Pancreas (tissue), 10 donors: ENCODE measurements at regions not wholly inside any gene's neighbourhood (a gene's known extent, or its start where the extent isn't known, plus 50 kb on each side); places are given as distances from the start of the nearest gene placed in this dataset.
A peak's percentile ranks its signal among the peaks of the same experiment; 100 is the strongest.

Source experiments
- ATAC-seq, 4 donors: fragments of 200-7000 bp; cut with Tn5 transposase; one replicate each; pipeline versions ENCODE4 v1.8.0 to v1.9.1; 2020; ENCODE audit warnings: mild to moderate bottlenecking in 4 of 4, moderate library complexity in 4 of 4
- DNase-seq, 6 donors: peaks; one replicate each; pipeline ENCODE4 v3.0.0-alpha.2; 2020
- FAIRE-seq: peaks from 2 replicates; lab custom pipeline; 2012; peaks lifted over from hg19 to GRCh38; lab: Jason Lieb, UNC
- H3K27ac ChIP-seq, 4 donors: fragments of 200-600 bp; sonication (generic); 1 replicate in 3 of 4; 2 replicates in 1 of 4; pipeline versions ENCODE4 v1.5.0 to v1.8.0; 2020
- H3K27me3 ChIP-seq, 4 donors: fragments of 200-600 bp; one replicate each; pipeline ENCODE4 v1.8.0; 2021
- H3K36me3 ChIP-seq, 3 donors: fragments of 200-600 bp; sonication (generic) in 1 of 3; one replicate each; pipeline versions ENCODE4 v1.5.0 to v1.8.0; 2020 to 2021
- H3K4me1 ChIP-seq, 3 donors: fragments of 200-600 bp; one replicate each; pipeline ENCODE4 v1.8.0; 2021
- H3K4me3 ChIP-seq, 4 donors: fragments of 200-600 bp; sonication (generic) in 2 of 4; one replicate each; pipeline versions ENCODE4 v1.5.0 to v1.8.0; 2020 to 2021
- H3K9me3 ChIP-seq, 4 donors: fragments of 200-600 bp; one replicate each; pipeline ENCODE4 v1.8.0; 2021
- WGBS, 2 donors: extraction: QIAGEN DNeasy Blood & Tissue Kit; methylation state at CpG; one replicate each; pipeline ENCODE4 v1.1.7; 2013; 5-methylcytosine and 5-hydroxymethylcytosine counted together
- intact Hi-C, 3 donors: fragments of 100-400 bp; cut with DNase I; formaldehyde crosslinking; loops; one replicate each; pipeline versions ENCODE4 v1.11.1 to v1.14.2; 2022
- TF ChIP-seq, protein P1 (sequence below), 4 donors: fragments of 200-600 bp; sonication (generic) in 3 of 4; IDR thresholded peaks; one replicate each; pipeline versions ENCODE4 v1.5.0 to v1.8.0; 2021; ENCODE audit warnings: antibody characterized with exemption in 4 of 4
- donor health status: healthy with polysubstance abuse.
- donor health status: DM: no; HTN: no; CAD: no; lungs with moderate emphysema.
- donor health status: DM: no; HTN: no; CAD: no.
- donor health status: control.
- donor health status: control.
- donor health status: Bipolar disorder and iron deficiency.
- donor health status: DM: yes; HTN: yes; CAD: no.
- donor health status: DM: no; HTN: no; CAD: no.
- donor health status: DM: no; HTN: no; CAD: no.
- donor health status: DM: yes; HTN: yes; CAD: no.

- no peak for ATAC-seq
- Histone ChIP-seq H3K27ac (no peak overlapping the region), H3K4me1 (no peaks in the 10 kb centered on the region), H3K9me3 (no peaks in the 10 kb centered on the region), H3K27me3 (no peaks in the 10 kb centered on the region), H3K4me3 (no peak overlapping the region), H3K36me3 (no peaks in the 10 kb centered on the region)
- 60 to 69% methylated on average over 9 of the region's 9 CpGs for WGBS, 2 donors
- FAIRE-seq, result no peak
- TF ChIP-seq, protein P1, sequence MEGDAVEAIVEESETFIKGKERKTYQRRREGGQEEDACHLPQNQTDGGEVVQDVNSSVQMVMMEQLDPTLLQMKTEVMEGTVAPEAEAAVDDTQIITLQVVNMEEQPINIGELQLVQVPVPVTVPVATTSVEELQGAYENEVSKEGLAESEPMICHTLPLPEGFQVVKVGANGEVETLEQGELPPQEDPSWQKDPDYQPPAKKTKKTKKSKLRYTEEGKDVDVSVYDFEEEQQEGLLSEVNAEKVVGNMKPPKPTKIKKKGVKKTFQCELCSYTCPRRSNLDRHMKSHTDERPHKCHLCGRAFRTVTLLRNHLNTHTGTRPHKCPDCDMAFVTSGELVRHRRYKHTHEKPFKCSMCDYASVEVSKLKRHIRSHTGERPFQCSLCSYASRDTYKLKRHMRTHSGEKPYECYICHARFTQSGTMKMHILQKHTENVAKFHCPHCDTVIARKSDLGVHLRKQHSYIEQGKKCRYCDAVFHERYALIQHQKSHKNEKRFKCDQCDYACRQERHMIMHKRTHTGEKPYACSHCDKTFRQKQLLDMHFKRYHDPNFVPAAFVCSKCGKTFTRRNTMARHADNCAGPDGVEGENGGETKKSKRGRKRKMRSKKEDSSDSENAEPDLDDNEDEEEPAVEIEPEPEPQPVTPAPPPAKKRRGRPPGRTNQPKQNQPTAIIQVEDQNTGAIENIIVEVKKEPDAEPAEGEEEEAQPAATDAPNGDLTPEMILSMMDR (IDR thresholded peaks at IDR 0.05), result no peak
- intact Hi-C loops, result no loop called here
- DNase-seq, result no peak
These were observed 71.0 kb upstream of the UNC5C start for GRCh38 chr4:95619525-95620443.

DNA sequence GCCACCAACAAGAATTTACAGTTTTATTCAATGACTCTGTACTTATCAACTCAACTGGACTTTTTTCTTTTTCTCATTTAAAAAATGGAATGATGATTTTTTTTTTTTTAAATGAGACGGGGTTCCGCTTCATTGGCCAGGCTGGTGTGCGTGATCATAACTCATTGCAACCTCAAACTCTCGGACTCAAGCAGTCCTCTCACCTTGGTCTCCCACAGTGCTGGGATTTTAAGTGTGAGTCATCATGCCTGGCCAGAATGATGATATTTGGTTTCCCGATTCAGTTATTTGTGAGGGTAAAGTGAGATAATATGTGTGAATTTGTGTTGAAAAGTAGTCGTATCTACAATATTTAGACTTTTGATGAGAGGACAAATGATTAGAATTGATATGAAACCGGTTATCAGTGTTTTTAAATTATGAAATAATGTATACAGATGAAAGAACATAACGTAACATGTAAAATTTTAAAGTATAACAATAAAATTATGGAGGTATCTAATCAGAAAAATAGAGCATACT lies 66.0 kb upstream of the UNC5C start:
- H3K9me3 ChIP-seq, result no peaks in the 10 kb centered on the region
- no peak overlapping the region for H3K4me3 ChIP-seq
- no peak overlapping the region for H3K27ac ChIP-seq
- ATAC-seq (no peak), FAIRE-seq (no peak), DNase-seq (no peak)
- H3K36me3 ChIP-seq, result no peaks in the 10 kb centered on the region
- H3K27me3 ChIP-seq, result no peaks in the 10 kb centered on the region
- H3K4me1 ChIP-seq, result no peaks in the 10 kb centered on the region
- intact Hi-C loops, result no loop called here
- TF ChIP-seq, protein P1 (IDR thresholded peaks at IDR 0.05), result no peak
- WGBS, 2 donors, result 72 to 79% methylated on average over 8 of the region's 8 CpGs

DNA sequence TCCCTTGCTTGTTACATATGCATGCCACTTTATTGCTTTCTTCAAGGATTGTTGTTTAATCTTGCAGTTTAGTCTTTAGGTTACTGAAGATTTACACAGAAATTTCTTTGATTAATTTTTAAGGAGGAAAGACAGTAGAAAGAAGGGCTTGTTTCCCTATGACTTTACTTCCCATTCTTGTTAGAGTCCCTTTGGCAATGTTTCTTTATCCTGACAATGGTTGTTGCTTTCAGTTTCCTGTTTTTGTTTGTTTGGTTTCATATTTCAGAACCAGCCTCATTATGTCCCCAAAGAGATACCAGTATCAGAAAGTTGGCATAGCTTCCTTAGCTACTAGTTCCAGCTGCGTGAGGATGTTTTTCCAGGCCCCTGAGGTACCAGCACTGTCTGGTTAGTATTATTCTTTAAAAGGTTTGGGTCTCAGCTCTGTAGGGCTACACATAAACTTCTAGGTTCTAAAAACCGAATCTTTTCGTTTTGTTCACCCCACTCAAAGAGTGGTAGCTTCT lies 61.3 kb upstream of the UNC5C start:
- ATAC-seq, result no peak

DNA sequence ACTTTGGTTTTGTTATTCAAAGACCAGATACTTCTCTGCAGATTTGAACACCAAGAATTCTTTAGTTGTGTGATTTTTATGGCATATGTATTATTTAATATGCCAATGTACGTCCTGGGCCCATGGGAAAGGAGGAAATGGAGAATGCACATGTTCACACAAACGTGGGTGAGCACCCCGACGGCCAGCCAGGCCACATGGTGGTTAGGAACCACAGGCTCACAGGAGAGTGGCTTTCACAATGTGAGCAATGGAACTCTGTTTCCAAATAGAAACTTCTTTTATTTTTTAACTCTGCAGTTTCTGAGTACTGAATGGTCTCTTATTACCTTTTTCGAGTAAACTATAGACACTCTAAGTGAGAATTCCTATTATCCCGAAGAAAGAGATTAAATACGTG lies 58.0 kb upstream of the UNC5C start:
- WGBS, 2 donors, result 65 to 72% methylated on average over 7 of the region's 7 CpGs
- Histone ChIP-seq H3K27ac (no peak overlapping the region), H3K4me3 (no peak overlapping the region), H3K4me1 (no peaks in the 10 kb centered on the region), H3K27me3 (no peaks in the 10 kb centered on the region), H3K36me3 (no peaks in the 10 kb centered on the region), H3K9me3 (no peaks in the 10 kb centered on the region)
- DNase-seq, result peak in 1 of 6 donors; percentile 13
- no peak for ATAC-seq
- intact Hi-C loops, result no loop called here
- TF ChIP-seq, protein P1 (IDR thresholded peaks at IDR 0.05), result no peak
- FAIRE-seq, result no peak

More for the DNA sequence above, 61.3 kb upstream of the UNC5C start:
- H3K9me3 ChIP-seq, result no peaks in the 10 kb centered on the region
- no peaks in the 10 kb centered on the region for H3K36me3 ChIP-seq
- no peak overlapping the region for H3K27ac ChIP-seq
- H3K27me3 ChIP-seq, result no peaks in the 10 kb centered on the region
- no peaks in the 10 kb centered on the region for H3K4me1 ChIP-seq
- intact Hi-C loops, result no loop called here
- WGBS, 2 donors, result 65 to 77% methylated on average over 3 of the region's 3 CpGs
- H3K4me3 ChIP-seq, result no peak overlapping the region
- DNase-seq (no peak), FAIRE-seq (no peak)
- TF ChIP-seq, protein P1 (IDR thresholded peaks at IDR 0.05), result no peak

DNA sequence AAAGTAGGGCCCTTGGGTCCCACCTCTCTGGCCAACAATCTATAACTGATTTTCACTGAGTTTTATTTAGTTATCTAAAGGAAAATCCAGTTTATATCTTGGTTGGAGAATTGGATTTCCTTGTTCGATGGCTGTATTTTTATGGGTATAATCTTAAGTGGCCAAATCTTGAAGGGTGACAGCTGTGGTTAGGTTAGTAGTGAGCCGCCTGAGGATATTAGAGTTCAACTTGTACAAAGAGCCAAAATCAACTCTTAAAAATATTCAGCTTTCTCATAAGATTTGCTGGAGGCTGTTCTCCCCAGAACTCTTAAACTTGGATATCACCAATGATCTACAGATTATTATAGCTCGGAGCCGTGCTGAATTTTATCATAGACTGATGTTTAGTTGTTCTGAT lies 54.6 kb upstream of the UNC5C start:
- ATAC-seq, result no peak
- FAIRE-seq, result no peak
- Histone ChIP-seq H3K4me3 (no peak overlapping the region), H3K27me3 (no peaks in the 10 kb centered on the region), H3K27ac (no peak overlapping the region), H3K36me3 (no peaks in the 10 kb centered on the region), H3K9me3 (no peaks in the 10 kb centered on the region), H3K4me1 (no peaks in the 10 kb centered on the region)
- no peak for DNase-seq
- intact Hi-C loops, result no loop called here
- WGBS, 2 donors, result 58 to 74% methylated on average over 4 of the region's 4 CpGs
- TF ChIP-seq, protein P1 (IDR thresholded peaks at IDR 0.05), result no peak
